GDM1 (cell line): ENCODE measurements at regions not wholly inside any gene's neighbourhood (a gene's known extent, or its start where the extent isn't known, plus 50 kb on each side); places are given as distances from the start of the nearest gene placed in this dataset.
"Not testable (repeated sequence)": the region's sequence is repeated elsewhere in the genome, so short reads cannot be mapped to it uniquely, and the experiment has no call there.

Experiments
- DNase-seq: peaks from one replicate; lab custom pipeline; 2025; lab: John Stamatoyannopoulos, UW

DNA sequence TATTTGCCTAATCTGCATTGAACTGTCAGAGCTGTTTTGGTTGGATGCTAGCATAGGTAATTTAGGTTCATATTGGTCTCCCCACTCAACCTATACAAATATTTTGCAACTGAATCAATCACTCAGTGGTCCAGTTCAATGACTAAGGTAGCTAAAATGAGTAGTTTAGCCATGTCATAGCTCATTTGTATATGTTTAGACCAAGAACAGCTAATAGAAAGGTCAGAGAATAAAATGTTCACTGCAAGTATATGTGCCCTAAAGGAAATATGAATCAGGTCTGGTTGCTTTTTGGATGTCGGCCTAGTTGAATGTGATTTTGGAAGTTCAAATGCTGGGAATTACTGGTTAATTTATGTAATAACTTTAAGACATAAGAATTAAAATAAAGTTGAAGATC is 883.9 kb downstream of the LRFN5 start:
- DNase-seq, result no peak

DNA sequence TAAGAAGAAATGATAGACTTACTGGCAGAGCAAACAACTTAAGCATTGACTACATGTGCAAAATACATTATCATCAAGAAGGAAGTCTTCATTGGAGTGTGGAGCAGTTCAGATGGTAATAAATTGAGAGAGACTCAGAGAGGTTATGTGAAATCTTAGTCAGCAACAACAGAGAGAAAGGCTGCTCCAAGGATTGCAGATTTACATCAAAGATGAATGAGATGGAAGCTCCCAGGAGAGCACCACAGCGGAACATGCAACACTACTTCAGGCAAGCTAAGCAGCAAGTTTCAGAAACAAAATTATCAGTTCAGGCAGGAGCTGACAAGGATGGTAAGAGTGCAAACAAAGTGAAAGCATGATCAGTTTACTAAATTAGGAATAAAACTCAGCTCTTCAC is 882.3 kb downstream of the LRFN5 start:
- no peak for DNase-seq

DNA sequence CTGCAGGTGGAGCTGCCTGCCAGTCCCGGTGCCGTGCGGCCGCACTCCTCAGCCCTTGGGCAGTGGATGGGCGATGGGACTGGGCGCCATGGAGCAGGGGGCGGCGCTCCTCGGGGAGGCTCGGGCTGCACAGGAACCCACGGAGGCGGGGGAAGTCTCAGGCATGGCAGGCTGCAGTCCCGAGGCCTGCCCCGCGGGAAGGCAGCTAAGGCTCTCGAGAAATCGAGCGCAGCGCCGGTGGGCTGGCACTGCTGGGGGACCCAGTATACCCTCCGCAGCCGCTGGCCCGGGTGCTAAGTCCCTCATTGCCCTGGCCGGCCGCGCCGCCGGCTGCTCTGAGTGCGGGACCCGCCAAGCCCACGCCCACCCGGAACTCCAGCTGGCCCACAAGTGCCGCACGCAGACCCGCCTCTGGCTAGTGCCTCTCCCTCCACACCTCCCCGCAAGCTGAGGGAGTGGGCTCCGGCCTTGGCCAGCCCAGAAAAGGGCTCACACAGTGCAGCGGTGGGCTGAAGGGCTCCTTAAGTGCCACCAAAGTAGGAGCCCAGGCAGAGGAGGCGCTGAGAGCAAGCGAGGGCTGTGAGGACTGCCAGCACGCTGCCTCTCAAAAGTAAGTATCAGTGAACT is 875.8 kb downstream of the LRFN5 start:
- not testable (repeated sequence) for DNase-seq

DNA sequence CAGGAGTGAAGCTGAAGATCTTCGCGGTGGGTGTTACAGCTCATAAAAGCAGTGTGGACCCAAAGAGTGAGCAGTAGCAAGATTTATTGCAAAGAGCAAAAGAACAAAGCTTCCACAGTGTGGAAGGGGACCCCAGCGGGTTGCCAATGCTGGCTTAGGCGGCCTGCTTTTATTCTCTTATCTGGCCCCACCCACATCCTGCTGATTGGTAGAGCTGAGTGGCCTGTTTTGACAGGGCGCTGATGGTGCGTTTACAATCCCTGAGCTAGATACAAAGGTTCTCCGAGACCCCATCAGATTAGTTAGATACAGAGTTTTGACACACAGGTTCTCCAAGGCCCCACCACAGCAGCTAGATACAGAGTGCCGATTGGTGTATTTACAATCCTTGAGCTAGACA is 875.0 kb downstream of the LRFN5 start:
- not testable (repeated sequence) for DNase-seq

DNA sequence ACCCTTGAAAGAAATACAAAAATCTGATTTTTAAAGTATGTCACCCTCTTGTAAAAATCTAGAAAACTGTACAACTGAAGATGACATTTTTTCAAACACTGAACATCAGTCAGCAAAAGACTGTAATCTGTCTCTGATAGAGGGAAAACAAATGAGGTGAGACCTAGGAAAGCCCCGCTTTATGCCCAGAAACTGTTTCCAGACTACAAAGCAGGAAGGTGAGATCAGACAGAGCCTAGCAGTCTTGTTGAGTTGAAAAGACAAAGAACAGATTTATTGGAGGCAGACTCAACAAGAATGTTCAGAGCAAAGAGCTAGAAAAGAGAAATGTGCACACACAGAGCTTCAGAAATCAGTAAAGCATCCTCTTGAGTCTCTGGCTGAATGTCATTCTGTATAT is 873.6 kb downstream of the LRFN5 start:
- no peak for DNase-seq

DNA sequence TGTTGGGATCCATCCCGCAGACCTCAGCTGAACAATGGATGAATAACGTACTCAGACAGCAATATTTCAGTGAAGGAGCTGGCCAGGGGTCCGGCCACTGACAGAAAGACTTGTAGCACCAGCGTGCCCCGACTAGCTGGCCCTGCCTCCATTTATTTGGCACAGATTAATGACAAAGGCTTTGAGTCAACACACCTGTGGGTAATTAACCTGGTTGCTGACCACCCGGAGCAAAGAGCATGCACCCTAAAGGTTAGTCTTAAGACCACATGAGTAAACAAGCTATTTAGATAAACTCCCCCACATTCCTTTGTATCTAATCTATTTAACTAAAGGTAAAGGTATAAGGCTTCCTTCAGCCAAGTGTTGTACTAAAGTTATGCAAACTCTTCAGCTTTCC is 868.6 kb downstream of the LRFN5 start:
- no peak for DNase-seq

DNA sequence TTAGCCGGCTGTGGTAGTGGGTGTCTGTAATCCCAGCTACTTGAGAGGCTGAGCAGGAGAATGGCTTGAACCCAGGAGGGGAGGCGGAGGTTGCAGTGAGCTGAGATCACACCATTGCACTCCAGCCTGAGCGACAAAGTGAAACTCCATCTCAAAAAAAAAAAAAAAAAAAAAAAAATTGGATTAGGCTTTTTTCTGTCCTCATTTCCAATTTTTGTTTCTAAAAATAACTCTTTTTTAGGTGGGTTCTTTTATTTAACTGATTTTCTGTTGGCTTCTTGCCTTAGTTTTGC is 863.7 kb downstream of the LRFN5 start:
- no peak for DNase-seq

DNA sequence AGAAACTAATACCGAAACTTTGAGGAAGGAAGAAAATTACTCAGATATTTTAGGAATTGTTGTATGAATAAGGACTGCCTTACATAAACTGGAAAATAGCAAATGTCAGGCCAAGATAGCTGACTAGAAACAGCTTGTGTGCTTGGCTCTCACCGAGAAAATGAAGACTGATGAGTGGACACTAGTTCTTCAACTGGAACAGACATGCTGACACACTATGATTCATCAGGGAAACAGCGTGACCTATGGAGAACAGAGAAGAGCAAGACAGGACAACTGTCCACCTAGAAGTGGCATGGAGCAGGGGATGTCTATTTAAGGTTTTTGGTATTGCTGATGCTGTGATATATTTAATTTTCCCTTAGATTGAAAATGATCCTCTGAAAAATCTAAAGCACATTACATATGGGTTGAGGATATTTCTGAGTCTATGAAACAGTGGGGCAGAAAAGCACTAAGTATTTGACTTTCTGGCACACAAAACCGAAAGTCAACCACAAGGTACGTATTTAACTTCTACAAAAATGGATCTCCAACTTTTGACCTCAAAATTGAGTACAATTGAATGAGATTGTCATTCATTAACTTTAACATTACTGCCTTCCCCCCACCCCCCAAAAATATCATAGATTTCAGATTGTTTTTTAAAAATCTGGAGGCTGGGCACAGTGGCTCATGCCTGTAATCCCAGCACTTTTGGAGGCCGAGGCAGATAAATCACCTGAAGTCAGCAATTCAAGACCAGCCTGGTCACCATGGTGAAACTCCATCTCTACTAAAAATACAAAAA is 863.2 kb downstream of the LRFN5 start:
- DNase-seq, result no peak

DNA sequence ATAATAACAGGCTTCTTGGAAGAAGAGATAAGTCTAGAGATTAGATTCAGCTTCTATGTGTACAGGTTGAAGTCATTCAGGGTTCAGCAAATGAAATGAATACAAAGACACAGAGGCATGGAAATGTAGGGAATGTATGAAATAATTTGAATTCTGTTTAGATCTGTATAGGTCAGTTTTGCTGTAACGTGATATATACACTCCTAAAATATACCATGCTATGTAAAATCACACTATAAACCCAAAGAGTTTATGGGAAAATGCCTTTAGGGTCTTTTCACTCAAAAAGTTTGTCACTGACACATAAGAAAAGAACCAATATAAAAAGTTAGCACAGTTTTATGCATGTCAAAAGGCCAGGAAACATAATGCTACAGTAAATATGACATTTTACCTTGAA is 854.0 kb downstream of the LRFN5 start:
- DNase-seq, result no peak

DNA sequence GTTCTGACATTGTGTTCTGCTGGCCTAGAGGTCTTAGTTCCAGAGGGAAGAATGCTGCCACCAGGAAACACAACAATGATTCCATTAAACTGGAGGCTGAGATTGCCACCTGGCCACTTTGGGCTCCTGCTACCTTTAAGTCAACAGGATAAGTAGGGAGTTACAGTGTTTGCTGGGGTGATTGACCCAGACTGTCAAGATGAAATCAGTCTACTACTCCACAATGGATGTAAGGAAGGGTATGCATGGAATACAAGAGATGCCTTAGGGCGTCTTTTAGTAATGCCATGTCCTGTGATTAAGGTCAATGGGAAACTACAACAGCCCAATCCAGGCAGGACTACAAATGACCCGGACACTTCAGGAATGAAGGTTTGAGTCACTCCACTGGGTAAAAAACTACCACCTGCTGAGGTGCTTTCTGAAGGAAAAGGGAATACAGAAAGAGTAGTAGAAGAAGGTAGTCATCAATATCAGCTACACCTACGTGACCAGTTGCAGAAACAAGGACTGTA is 852.6 kb downstream of the LRFN5 start:
- DNase-seq, result no peak

DNA sequence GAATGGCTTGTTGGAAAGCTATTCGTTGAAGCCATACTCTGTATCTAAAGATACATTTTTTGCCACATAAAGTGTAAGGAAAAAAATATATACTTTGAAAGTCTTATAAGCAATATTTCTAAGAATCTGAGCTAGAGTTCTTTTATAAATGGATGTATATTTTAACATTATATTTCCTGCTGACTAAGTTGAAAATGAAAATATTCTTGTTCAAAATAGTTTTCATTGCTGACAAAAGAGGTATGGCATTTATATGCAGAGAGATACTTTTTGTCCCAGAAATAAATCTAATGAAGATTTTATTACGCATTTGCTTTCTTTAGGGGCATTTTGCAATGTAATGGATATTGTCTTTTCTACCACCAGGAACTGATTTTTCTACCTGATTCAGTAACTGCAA is 834.9 kb downstream of the LRFN5 start:
- DNase-seq, result no peak

DNA sequence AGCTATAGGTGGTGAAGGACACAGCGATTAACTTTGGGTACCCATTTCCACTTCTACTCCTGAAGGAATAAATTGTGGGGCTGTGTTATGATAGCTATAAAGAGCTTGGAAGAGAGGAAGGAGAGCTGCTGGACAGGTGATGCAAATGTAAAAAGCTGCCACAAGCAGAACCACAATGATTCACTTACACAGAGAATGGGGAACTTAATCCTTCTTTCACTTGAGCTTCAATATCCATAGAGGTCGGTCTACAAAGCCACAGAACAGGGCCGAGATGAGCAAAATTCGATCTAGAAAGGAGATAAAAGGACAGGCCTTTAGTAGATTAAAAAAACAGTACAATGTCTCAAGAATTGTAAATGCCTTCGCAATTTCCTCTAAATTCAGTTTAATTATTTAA is 831.1 kb downstream of the LRFN5 start:
- DNase-seq, result no peak

DNA sequence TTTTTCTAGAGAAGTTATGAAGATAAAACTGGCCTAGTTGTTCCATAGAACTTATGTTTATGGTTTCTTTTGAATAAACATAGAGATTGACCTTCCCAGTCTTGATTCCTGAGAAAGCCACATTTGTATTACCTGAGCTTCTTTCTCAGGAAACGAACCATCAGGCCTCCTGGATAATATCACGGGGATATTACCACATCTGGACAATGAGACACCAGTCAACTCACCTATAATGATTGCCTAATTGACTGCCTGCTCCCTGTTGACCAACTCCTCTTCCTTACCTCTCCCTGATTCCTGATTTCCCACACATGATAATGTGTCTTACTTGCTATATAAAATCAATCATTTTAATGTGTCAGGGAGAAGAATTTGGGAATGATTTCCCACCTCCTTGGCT is 822.7 kb downstream of the LRFN5 start:
- no peak for DNase-seq

DNA sequence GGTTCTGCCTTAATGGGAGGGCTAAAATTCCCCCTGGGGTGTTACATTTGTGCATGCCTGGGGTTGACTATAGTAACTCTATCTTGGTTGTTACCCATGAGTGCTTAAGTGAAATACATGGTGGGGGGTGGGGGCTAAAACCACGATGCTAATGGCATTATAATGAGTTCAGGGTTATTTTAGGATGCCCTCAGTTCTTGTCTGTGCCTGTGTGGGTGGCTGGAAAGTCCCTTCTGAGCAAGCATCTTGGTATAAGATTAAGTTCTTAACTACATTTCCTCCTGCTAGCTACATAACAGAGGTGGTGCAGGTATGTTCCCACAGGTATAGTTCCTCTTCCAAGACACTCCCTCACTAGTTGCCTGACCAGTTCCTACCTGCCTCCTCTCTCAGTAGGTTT is 822.3 kb downstream of the LRFN5 start:
- DNase-seq, result no peak

DNA sequence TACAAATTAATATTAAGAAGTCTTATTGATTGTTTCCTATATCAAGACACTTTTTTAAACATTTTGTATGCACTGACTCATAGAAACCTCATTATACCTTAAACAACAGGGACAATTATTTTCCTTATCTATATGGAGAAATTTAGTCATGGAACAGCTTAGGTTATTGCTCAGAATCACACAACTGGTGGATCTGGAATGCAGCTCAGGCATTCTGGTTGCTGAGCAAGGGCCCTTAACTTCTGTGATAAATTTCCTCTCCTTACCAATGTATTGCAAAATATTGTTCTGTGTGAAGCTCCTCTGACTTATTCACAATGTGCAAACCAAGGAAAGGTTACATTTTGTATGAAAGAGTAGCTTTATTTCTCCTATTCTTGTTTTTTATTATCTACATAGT is 817.8 kb downstream of the LRFN5 start:
- no peak for DNase-seq

DNA sequence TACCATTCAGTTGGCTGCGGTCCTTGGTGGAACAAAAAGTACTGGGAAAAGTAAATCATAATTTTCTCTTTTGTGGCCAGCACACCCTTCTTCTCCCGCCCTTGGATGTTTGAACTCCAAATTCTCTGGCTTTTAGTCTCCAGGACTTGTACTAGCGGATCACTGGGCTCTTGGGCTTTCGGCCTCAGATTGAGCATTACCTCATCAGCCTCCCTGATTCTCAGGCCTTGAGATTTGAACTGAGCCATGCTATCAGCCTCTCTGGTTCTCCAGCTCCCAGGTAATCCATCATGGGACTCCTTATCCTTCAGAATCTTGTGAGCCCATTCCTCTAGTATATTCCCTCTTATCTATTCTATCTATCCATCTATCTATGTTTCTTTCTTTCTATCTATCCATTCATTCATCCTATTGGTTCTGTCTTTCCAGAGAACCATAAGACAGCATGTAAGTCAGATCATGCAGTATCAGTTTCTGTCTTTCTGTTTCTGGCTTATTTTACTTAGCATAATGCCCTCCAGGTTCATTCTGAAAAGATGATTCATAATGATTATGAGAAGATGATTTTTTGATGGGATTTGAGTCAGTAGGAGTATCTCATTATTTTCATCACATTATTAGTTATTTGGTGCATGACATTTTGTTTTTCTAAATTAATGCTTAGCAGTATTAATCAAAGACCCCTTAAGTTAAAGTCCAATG is 814.9 kb downstream of the LRFN5 start:
- DNase-seq, result no peak

DNA sequence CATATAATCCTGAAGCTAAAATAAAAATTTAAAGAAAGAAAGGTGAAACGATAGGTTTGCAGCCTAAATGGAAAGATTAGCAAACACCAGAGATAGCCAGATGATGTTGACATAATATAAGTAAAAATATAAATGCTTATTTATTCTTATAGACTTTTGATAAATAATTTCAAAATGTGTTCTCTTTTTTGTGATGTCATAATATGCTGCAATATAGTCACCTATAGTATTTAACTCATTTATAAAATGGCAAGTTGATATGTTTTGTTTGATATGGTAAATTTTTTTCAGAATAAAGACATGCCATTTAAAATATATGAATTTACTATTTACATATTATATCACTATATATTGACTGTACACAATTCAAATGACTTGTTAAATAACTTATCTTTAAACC is 813.4 kb downstream of the LRFN5 start:
- DNase-seq, result no peak

DNA sequence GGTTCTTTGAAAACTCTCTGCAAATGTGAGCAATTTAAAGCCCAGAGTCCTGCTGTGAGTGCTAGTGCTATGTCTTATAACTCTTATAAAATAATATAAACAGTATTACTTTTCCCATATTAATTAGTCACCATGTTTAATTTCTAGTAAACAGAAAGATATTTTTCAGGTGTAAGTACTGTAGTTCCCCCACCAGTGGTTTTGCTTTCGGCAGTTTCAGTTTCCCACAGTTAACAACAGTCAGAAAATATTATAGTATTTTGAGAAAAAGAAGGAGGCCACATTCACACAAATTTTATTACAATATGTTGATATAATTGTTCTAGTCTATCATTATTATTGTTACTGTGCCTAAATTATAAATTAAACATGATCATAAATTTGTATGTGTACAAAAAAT is 800.5 kb downstream of the LRFN5 start:
- DNase-seq, result no peak

DNA sequence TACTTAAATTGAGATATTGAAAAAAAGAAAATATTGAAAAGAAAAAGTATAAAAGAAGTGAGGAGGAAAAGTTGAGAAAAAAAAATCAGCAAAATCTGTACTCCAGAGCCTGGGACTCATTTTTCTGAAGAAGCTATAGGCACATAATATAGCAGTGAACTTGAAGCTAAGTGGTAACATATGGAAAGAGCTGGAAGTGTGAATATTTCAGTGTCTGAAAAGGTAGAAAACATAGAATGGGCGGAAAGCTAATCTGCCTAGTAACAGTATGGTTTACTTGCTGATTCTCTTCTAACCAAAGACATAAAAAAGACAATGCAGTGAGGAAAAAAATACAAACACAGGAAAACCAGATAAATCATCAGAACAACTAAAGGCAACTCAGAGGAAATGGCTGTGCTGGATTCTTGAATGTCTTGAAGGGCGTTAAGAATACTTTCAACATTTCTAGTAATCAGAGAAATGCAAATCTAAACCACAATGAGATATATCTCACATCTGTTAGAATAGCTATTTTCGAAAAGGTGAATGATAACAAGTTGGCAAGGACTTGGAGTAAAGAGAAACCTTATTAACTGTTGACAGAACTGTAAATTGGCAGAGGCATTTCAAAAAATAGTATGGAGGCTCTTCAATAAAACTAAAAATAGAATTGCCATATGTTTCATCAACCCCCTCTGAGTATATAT is 784.6 kb downstream of the LRFN5 start:
- no peak for DNase-seq

DNA sequence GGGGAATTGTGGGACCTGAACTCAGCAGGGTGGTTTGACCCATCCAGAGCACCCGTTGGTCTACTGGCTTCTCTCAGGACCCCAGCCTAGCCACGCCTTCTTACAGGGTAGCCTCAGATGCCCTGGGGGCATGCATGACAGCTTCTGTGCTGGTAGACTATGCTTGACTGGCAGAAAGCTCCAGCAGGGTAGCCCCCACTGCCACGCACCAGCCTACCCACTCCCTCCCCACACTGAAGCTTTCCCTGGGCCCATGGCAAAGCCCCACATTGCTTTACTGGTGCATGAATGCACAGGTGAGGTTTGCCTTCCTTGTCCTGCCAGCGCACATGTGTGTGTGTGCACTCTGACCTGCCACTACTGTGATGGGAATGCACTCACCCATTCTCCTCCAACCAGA is 772.2 kb downstream of the LRFN5 start:
- DNase-seq, result no peak

DNA sequence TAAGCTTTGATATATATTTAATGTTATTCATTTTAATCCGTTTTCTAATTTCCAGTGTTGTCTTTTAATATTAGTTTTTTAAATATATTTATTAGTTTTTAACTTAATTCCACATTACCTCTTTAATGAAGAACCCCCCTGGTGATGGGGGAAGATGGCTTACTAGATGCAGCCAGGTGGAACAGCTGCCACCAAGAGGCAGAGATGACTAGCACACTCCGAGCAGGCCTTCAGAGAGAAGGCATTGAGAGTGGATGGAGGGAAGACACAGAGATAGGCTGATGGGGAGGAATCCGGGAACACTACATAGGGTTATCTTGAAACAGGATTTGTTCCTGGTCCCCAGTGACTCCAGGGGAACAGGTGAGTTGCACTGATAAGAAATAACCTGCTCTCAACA is 771.6 kb downstream of the LRFN5 start:
- no peak for DNase-seq

DNA sequence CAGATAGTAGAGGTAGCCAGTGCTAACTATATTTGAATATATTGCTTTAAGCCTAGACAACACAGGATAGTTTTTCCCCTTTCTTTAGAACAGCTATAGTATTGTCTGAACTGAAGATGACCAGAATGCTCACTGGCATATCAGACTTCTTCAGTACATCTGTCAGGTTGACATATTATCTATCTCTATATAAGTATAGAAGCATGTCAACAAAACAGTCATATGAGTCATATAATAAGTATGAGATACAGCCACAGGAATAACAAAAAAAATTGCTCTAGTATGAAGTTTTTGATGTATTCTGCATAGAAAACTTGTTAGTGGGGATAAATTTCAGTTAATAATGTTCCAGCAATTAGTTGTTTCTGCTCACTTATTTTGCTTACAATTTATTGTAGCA is 767.7 kb downstream of the LRFN5 start:
- no peak for DNase-seq

DNA sequence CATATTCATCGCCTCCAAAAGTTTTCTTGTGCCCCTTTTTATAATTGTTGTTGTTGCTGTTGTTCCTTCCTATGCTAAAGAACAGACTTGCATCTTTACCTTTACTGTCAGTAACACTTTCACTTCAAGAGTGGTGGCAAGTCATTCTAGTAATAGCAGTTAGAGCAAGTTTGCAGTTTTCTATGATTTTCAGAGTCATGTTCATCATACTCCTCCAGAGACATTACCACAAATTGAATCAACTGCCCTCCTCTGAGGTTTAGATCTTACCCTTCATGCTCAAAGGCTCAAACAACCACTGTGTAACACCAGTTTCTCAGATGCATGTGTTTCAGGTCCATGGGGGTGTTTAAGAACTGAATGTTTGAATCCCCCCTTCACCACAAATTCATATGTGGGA is 763.4 kb downstream of the LRFN5 start:
- DNase-seq, result no peak
